Cardiac fibroblast (primary cell): ENCODE measurements at regions not wholly inside any gene's neighbourhood (a gene's known extent, or its start where the extent isn't known, plus 50 kb on each side); places are given as distances from the start of the nearest gene placed in this dataset.

Experiments used
- DNase-seq, 2 donors: peaks; one replicate each; pipeline versions ENCODE4 v3.0.0 to v3.0.0-alpha.2; 2010; ENCODE audit warnings: low read depth in 2 of 2
- H3K4me3 ChIP-seq, 2 donors: replicated peaks in 1 of 2; 1 replicate in 1 of 2; 2 replicates in 1 of 2; pipeline ENCODE4 v1.5.1; 2011; ENCODE audit warnings: low read depth in 2 of 2, low read length in 2 of 2, mild to moderate bottlenecking in 2 of 2, moderate library complexity in 1 of 2
- CTCF ChIP-seq: IDR thresholded peaks from one replicate; pipeline ENCODE4 v1.5.1; 2011; ENCODE audit warnings: low read depth, mild to moderate bottlenecking, low read length, inconsistent platforms

- no peak for TF ChIP-seq CTCF
- DNase-seq = peak in 1 of 2 donors; percentile 11
- H3K4me3 ChIP-seq = no peak overlapping the region
Measured at GRCh38 chr9:81132318-81132717, 557.0 kb downstream of the TLE1 start.

GRCh38 chr9:81128701-81129100 lies 560.6 kb downstream of the TLE1 start:
- TF ChIP-seq CTCF = no peak
- no peak overlapping the region for H3K4me3 ChIP-seq
- no peak for DNase-seq

- peak in 1 of 2 donors; percentile 88 for DNase-seq
- H3K4me3 ChIP-seq = no peak overlapping the region
- TF ChIP-seq CTCF = no peak
Measured at GRCh38 chr9:81125446-81126092, 563.8 kb downstream of the TLE1 start.

- no peak for DNase-seq
- no peak for TF ChIP-seq CTCF
- H3K4me3 ChIP-seq = no peak overlapping the region
Measured at GRCh38 chr9:81123526-81123925, 565.8 kb downstream of the TLE1 start.

- no peak for DNase-seq
- no peak overlapping the region for H3K4me3 ChIP-seq
- no peak for TF ChIP-seq CTCF
Measured at GRCh38 chr9:81122749-81123148, 566.6 kb downstream of the TLE1 start.

- DNase-seq = no peak
- no peak for TF ChIP-seq CTCF
Measured at GRCh38 chr9:81119591-81119990, 569.8 kb downstream of the TLE1 start.

GRCh38 chr9:81118416-81118815 lies 570.9 kb downstream of the TLE1 start:
- no peak for TF ChIP-seq CTCF
- no peak overlapping the region for H3K4me3 ChIP-seq
- DNase-seq = no peak

More at GRCh38 chr9:81119591-81119990, 569.8 kb downstream of the TLE1 start:
- no peak overlapping the region for H3K4me3 ChIP-seq
